ENCODE measurements at regions not wholly inside any gene's neighbourhood (a gene's known extent, or its start where the extent isn't known, plus 50 kb on each side); places are given as distances from the start of the nearest gene placed in this dataset.

DNA sequence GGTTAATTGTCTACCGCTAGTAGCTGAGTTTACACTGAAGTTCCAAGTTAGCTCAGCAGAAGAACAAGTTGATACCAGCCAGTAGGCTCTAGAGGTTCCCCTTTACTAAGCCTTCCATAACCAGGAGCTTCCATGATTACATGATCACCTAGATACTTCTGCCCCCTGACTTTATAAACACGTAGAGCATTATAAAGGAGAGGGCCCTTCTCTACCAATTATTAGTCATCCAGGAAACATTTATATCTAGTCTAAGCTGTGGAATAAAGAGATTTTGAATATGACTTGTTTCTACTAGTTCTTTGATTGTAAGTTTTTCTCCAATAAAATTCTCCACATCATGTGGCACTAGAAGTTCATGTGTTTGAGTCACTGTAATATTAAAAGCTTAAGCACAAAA lies 818.1 kb upstream of the PCDH10 start:
- no peak for TF ChIP-seq POLR2A (IDR thresholded peaks at IDR 0.05; ENCODE audit: low read length)
- TF ChIP-seq GATA1 (IDR thresholded peaks at IDR 0.05; ENCODE audit: low read depth, low read length): no peak
